ENCODE measurements at regions not wholly inside any gene's neighbourhood (a gene's known extent, or its start where the extent isn't known, plus 50 kb on each side); places are given as distances from the start of the nearest gene placed in this dataset.

- TF ChIP-seq EZH2 (IDR thresholded peaks at IDR 0.05; ENCODE audit: borderline replicate concordance, low read depth, low read length, poor library complexity, severe bottlenecking) (no peak), CTCF (conservative IDR thresholded peaks at IDR 0.05; ENCODE audit: low read depth, low read length) (no peak)
These were observed 129.2 kb downstream of the HTR1B start for GRCh38 chr6:77334093-77334492.

Data from A673 (cell line).